Transverse colon (tissue), 4 donors: ENCODE measurements at regions not wholly inside any gene's neighbourhood (a gene's known extent, or its start where the extent isn't known, plus 50 kb on each side); places are given as distances from the start of the nearest gene placed in this dataset.

Experiments used
- DNase-seq: peaks from one replicate; pipeline ENCODE4 v3.0.0-alpha.2; 2019
- H3K27ac ChIP-seq, 4 donors: fragments of 200-600 bp; sonication (generic); 2 replicates each; pipeline ENCODE4 v1.5.1; 2016 to 2018; ENCODE audit warnings: inconsistent platforms in 4 of 4
- H3K27me3 ChIP-seq: fragments of 200-600 bp; sonication (generic); 2 replicates; pipeline ENCODE4 v1.5.1; 2017; ENCODE audit warnings: inconsistent platforms
- H3K36me3 ChIP-seq, 4 donors: fragments of 200-600 bp; sonication (generic); 2 replicates each; pipeline ENCODE4 v1.5.1; 2017 to 2019; ENCODE audit warnings: inconsistent platforms in 4 of 4
- H3K4me1 ChIP-seq, 4 donors: fragments of 200-600 bp; sonication (generic); 2 replicates each; pipeline ENCODE4 v1.5.1; 2017 to 2020; ENCODE audit warnings: inconsistent platforms in 4 of 4
- H3K4me3 ChIP-seq, 4 donors: fragments of 200-600 bp; sonication (generic); 1 replicate in 1 of 4; 2 replicates in 3 of 4; pipeline versions ENCODE4 v1.5.1 to v1.6.1; 2017 to 2019; ENCODE audit warnings: inconsistent platforms in 4 of 4
- H3K9me3 ChIP-seq, 2 donors: fragments of 200-600 bp; sonication (generic); 2 replicates each; pipeline ENCODE4 v1.5.1; 2017 to 2019; ENCODE audit warnings: inconsistent platforms in 2 of 2
- EP300 ChIP-seq: sonication (generic); formaldehyde crosslinking; IDR thresholded peaks from one replicate; pipeline ENCODE4 v1.6.1; 2017; ENCODE audit warnings: antibody characterized with exemption, low read depth
- POLR2A ChIP-seq: fragments of 450-650 bp; IDR thresholded peaks from one replicate; pipeline ENCODE4 v1.6.1; 2016; ENCODE audit warnings: antibody characterized with exemption, mild to moderate bottlenecking, moderate library complexity
- POLR2AphosphoS5 ChIP-seq, 3 donors: sonication (generic); formaldehyde crosslinking; IDR thresholded peaks; one replicate each; pipeline ENCODE4 v1.6.1; 2016; ENCODE audit warnings: antibody characterized with exemption in 3 of 3
- WGBS, 2 donors: methylation state at CpG; one replicate each; pipeline ENCODE4 v1.1.5; 2018; ENCODE audit warnings: low coverage in 1 of 2; 5-methylcytosine and 5-hydroxymethylcytosine counted together
- in situ Hi-C, 4 donors: fragments of 200-750 bp; cut with MboI; loops; one replicate each; pipeline versions ENCODE4 v1.15.0 to v1.15.1; 2017; ENCODE audit warnings: low sequenced_read_pairs in 3 of 4, low pct_ligation_motif_present in 1 of 4, low pct_unique_long_range_greater_than_20kb in 1 of 4
- intact Hi-C: fragments of 100-400 bp; cut with DNase I; formaldehyde crosslinking; loops from one replicate; pipeline ENCODE4 v1.15.1; 2023; ENCODE audit warnings: low total_unique reads
- TF ChIP-seq, protein P1 (sequence below), 5 experiments: fragments of 200-600 bp in 3 of 5; fragments of 450-650 bp in 2 of 5; sonication (generic) in 3 of 5; IDR thresholded peaks; 1 replicate in 2 of 5; 2 replicates in 3 of 5; pipeline ENCODE4 v1.5.1; 2016 to 2017; ENCODE audit warnings: antibody characterized with exemption in 5 of 5, inconsistent platforms in 3 of 5, mild to moderate bottlenecking in 2 of 5, moderate library complexity in 1 of 5

DNA sequence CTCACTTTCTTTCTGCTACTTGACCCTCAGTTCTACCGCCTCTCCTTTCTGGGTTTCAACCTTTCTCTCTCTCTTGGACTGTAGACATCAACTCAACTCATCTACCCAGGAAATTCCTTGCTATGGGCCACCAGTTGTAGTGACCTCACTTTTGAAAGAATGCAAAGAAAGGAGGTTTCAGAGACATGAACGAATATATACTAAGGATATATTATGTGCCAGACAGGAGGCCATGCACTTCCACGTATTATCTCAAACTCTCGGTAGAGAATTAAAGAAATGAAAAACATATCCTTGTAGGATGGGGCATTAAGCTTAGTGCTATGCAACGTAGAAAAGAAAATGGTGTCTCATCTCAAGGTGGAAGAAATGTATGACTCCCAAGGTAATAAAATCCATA lies 67.3 kb upstream of the NT5E start:
- DNase-seq = no peak
- Histone ChIP-seq H3K27me3 (no peaks in the 10 kb centered on the region), H3K9me3 (no peaks in the 10 kb centered on the region), H3K36me3 (no peaks in the 10 kb centered on the region), H3K27ac (no peak overlapping the region), H3K4me1 (peaks cover 0 to 4% (median 2%) of the 10 kb centered on the region in 4 donors), H3K4me3 (no peak overlapping the region)
- in situ Hi-C loops (no loop called here), intact Hi-C loops (no loop called here)
- WGBS, 2 donors = 57 to 83% methylated on average over 4 to 5 of the region's 5 CpGs
- TF ChIP-seq POLR2AphosphoS5 (IDR thresholded peaks at IDR 0.05) (no peak), EP300 (no peak), POLR2A (no peak)
- TF ChIP-seq, protein P1, sequence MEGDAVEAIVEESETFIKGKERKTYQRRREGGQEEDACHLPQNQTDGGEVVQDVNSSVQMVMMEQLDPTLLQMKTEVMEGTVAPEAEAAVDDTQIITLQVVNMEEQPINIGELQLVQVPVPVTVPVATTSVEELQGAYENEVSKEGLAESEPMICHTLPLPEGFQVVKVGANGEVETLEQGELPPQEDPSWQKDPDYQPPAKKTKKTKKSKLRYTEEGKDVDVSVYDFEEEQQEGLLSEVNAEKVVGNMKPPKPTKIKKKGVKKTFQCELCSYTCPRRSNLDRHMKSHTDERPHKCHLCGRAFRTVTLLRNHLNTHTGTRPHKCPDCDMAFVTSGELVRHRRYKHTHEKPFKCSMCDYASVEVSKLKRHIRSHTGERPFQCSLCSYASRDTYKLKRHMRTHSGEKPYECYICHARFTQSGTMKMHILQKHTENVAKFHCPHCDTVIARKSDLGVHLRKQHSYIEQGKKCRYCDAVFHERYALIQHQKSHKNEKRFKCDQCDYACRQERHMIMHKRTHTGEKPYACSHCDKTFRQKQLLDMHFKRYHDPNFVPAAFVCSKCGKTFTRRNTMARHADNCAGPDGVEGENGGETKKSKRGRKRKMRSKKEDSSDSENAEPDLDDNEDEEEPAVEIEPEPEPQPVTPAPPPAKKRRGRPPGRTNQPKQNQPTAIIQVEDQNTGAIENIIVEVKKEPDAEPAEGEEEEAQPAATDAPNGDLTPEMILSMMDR (IDR thresholded peaks at IDR 0.05) = no peak

DNA sequence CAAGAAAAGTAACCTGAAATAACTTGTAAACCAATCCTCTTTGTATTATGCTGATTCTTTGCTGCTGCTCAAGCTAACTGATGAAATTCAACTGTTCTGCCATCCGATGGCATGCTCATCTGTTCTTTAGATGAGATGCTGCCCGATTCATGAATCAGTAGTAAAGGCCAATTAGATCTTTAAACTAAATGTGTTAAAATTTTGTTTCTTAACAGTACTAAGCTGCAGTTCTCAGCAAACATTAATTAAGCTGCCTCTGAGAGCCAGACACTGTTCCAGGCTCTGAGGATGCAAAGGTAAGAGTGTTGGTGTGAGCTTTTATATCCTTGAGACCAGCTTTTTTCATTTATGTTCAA lies 77.0 kb upstream of the NT5E start:
- no peaks in the 10 kb centered on the region for H3K4me1 ChIP-seq
- H3K27ac ChIP-seq = no peak overlapping the region
- H3K27me3 ChIP-seq = no peaks in the 10 kb centered on the region
- in situ Hi-C loops = no loop called here
- H3K4me3 ChIP-seq = no peak overlapping the region
- TF ChIP-seq POLR2A (no peak), EP300 (no peak), POLR2AphosphoS5 (IDR thresholded peaks at IDR 0.05) (no peak)
- TF ChIP-seq, protein P1 (IDR thresholded peaks at IDR 0.05) = no peak
- H3K9me3 ChIP-seq = no peaks in the 10 kb centered on the region
- H3K36me3 ChIP-seq = no peaks in the 10 kb centered on the region
- DNase-seq = no peak
- 66 to 86% methylated on average over 2 of the region's 2 CpGs for WGBS, 2 donors
- intact Hi-C loops = no loop called here

DNA sequence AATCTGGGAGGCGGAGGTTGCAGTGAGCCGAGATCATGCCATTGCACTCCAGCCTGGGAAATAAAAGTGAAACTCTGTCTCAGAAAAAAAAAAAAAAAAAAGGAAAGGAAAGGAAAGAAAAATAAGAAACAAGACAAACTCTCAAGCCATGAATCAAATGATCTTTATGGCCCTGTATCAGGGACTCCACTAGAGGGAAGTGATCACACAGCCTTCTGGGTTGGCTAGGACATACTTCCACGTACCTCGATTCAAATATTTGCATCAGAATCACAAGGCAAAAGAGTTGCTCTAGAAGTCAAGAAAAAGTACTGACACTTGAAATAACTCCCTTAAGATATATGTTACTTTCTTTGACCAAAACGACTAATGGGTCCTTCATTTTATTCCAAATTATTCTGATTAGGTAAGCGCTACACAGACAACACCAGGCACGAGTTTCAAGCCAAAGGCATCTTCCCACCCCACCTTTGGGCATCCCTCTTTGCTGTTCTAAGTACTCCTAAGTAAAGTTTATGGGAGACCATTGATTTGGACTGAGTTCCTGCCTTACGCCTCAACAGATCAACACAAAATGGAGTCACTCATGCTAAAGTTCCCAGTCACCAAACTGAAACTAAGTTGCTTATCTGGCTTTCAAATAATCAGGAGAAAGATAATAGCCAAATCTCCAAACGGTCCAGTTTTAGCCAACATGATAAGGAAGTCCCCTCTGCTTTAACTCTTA lies 77.5 kb upstream of the NT5E start:
- intact Hi-C loops = no loop called here
- Histone ChIP-seq H3K4me1 (no peaks in the 10 kb centered on the region), H3K4me3 (no peak overlapping the region), H3K36me3 (no peaks in the 10 kb centered on the region), H3K9me3 (no peaks in the 10 kb centered on the region), H3K27ac (no peak overlapping the region), H3K27me3 (no peaks in the 10 kb centered on the region)
- DNase-seq = no peak
- TF ChIP-seq, protein P1 (IDR thresholded peaks at IDR 0.05) = peak in 1 of 5 experiments; percentile 14
- TF ChIP-seq POLR2AphosphoS5 (IDR thresholded peaks at IDR 0.05) = no peak
- in situ Hi-C loops = no loop called here
- 70 to 83% methylated on average over 7 to 9 of the region's 9 CpGs for WGBS, 2 donors

DNA sequence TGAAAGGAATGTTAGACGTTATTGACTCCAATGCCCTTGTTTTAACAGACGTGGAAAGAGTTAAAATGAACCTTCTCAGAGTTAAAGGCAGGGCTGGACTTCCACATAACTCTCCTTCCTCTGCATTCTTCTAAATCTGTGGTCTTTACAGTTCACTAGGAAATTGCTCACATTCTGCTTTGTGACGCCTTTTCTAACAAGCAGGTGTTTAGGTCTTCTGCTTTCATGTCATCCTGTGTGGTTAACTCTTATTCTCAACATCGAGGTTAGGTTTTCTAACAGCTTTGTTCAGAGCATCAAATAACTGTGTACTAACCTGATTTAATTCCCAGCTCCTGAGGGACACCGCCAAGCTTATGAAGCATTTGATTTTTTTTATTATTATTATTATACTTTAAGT lies 81.3 kb upstream of the NT5E start:
- in situ Hi-C loops = no loop called here
- H3K27me3 ChIP-seq = no peaks in the 10 kb centered on the region
- 67 to 83% methylated on average over 5 of the region's 5 CpGs for WGBS, 2 donors
- no peak for TF ChIP-seq EP300
- TF ChIP-seq POLR2AphosphoS5 (IDR thresholded peaks at IDR 0.05) = no peak
- TF ChIP-seq, protein P1 (IDR thresholded peaks at IDR 0.05) = no peak
- H3K4me3 ChIP-seq = no peak overlapping the region
- no peak for DNase-seq
- no peaks in the 10 kb centered on the region for H3K4me1 ChIP-seq
- intact Hi-C loops = no loop called here
- H3K27ac ChIP-seq = no peak overlapping the region
- H3K9me3 ChIP-seq = no peaks in the 10 kb centered on the region
- H3K36me3 ChIP-seq = no peaks in the 10 kb centered on the region
